ENCODE measurements at regions not wholly inside any gene's neighbourhood (a gene's known extent, or its start where the extent isn't known, plus 50 kb on each side); places are given as distances from the start of the nearest gene placed in this dataset.

- no peak for TF ChIP-seq POLR2AphosphoS5 (IDR thresholded peaks at IDR 0.05; ENCODE audit: low read depth, low read length)
- no peak for TF ChIP-seq CTCF (IDR thresholded peaks at IDR 0.05)
- TF ChIP-seq REST (IDR thresholded peaks at IDR 0.05; ENCODE audit: insufficient read depth in 1 of 2, low read depth in 2 of 2, low read length in 1 of 2) = no peak
- no peak for TF ChIP-seq SIN3A (IDR thresholded peaks at IDR 0.05; ENCODE audit: borderline replicate concordance, insufficient read depth, low read depth, low read length)
- no peak for TF ChIP-seq TCF7L2 (IDR thresholded peaks at IDR 0.05; ENCODE audit: low read depth, low read length)
Observed at GRCh38 chr11:105344938-105345337, 205.4 kb upstream of the CARD18 start.
